Erythroblast (primary cell): ENCODE measurements at regions not wholly inside any gene's neighbourhood (a gene's known extent, or its start where the extent isn't known, plus 50 kb on each side); places are given as distances from the start of the nearest gene placed in this dataset.
"Not testable (repeated sequence)": the region's sequence is repeated elsewhere in the genome, so short reads cannot be mapped to it uniquely, and the experiment has no call there.

Source experiments
- GATA1 ChIP-seq: IDR thresholded peaks from 2 replicates; pipeline ENCODE4 v1.6.1; 2011; ENCODE audit warnings: low read depth, mild to moderate bottlenecking, control low read depth, low read length, moderate library complexity
- POLR2A ChIP-seq: IDR thresholded peaks from 2 replicates; pipeline ENCODE4 v1.6.1; 2011; ENCODE audit warnings: mild to moderate bottlenecking, low read length

DNA sequence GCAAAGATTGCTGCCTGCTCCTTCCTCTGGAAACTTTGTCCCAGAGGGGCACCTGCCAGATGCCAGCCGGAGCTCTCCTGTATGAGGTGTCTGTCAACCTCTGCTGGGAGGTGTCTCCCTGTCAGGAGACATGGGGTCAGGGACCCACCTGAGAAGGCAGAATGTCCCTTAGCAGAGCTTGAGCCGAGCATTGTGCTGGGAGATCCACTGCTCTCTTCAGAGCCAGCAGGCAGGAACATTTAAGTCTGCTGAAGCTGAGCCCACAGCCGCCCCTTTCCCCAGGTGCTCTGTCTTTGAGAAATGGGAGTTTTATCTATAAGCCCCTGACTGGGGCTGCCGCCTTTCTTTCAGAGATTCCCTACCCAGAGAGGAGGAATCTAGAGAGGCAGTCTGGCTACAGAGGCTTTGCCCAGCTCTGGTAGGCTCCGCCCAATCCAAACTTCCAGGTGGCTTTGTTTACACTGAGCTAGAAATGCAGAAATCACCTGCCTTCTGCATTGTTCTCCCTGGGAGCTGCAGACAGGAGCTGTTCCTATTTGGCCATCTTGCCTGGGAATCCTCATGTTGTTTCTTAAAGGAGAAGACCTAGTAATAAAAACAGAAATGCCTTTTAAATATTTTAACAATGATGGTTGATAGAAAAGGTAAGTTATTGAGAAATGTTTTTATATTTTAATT lies 114.3 kb downstream of the VGLL3 start:
- TF ChIP-seq POLR2A, GATA1: not testable (repeated sequence)
